ENCODE measurements at regions not wholly inside any gene's neighbourhood (a gene's known extent, or its start where the extent isn't known, plus 50 kb on each side); places are given as distances from the start of the nearest gene placed in this dataset.

- Histone ChIP-seq H3K23ac (ENCODE audit: low read length) (no peak overlapping the region), H2BK120ac (ENCODE audit: insufficient read depth, low read length, poor library complexity) (no peak overlapping the region), H2BK5ac (ENCODE audit: low read depth, low read length, poor library complexity) (no peak overlapping the region), H3K4me3 (ENCODE audit: low read depth, low read length) (no peak overlapping the region), H3K18ac (ENCODE audit: low read length) (no peak overlapping the region), H2BK12ac (ENCODE audit: low read length) (no peak overlapping the region), H2AFZ (ENCODE audit: insufficient read depth, low read length, poor library complexity) (no peak overlapping the region), H3K79me2 (ENCODE audit: control insufficient read depth, insufficient read depth, low read length, poor library complexity) (no peaks in the 10 kb centered on the region), H3K4me2 (ENCODE audit: low read length) (no peak overlapping the region), H3K4me1 (ENCODE audit: control insufficient read depth in 1 of 2, insufficient read depth in 2 of 2, low read length in 2 of 2) (no peaks in the 10 kb centered on the region), H3K27me3 (ENCODE audit: insufficient read depth, low read length) (no peaks in the 10 kb centered on the region), H3K79me1 (ENCODE audit: low read length) (no peaks in the 10 kb centered on the region), H4K12ac (ENCODE audit: low read depth, low read length) (no peak overlapping the region), H3K4ac (ENCODE audit: low read depth, low read length) (no peak overlapping the region), H3K9ac (ENCODE audit: low read length) (no peak overlapping the region), H3K9me3 (ENCODE audit: insufficient read depth, low read depth, low read length) (no peaks in the 10 kb centered on the region), H2AK5ac (ENCODE audit: low read length) (no peak overlapping the region), H4K91ac (ENCODE audit: low read depth, low read length) (no peak overlapping the region), H4K8ac (ENCODE audit: low read depth, low read length) (no peak overlapping the region), H3K27ac (ENCODE audit: low read depth, low read length) (no peak overlapping the region), H3K14ac (ENCODE audit: low read length) (no peak overlapping the region), H3K36me3 (ENCODE audit: control insufficient read depth in 1 of 2, insufficient read depth in 2 of 2, low read length in 2 of 2) (no peaks in the 10 kb centered on the region)
- peak in 1 of 2 donors; percentile 12 for DNase-seq
- WGBS (ENCODE audit: extremely low coverage, insufficient coverage, insufficient read length), result no CpG with 5 or more reads among the region's 2 CpGs
These were observed 288.7 kb downstream of the CD109 start for GRCh38 chr6:73984571-73985210.

GRCh38 chr6:73983367-73983766, 287.4 kb downstream of the CD109 start:
- WGBS (ENCODE audit: extremely low coverage, insufficient coverage, insufficient read length), result no CpG with 5 or more reads among the region's 2 CpGs
- Histone ChIP-seq H3K9me3 (ENCODE audit: insufficient read depth, low read depth, low read length) (no peaks in the 10 kb centered on the region), H4K12ac (ENCODE audit: low read depth, low read length) (no peak overlapping the region), H2AK5ac (ENCODE audit: low read length) (no peak overlapping the region), H2BK5ac (ENCODE audit: low read depth, low read length, poor library complexity) (no peak overlapping the region), H3K27me3 (ENCODE audit: insufficient read depth, low read length) (no peaks in the 10 kb centered on the region), H4K8ac (ENCODE audit: low read depth, low read length) (no peak overlapping the region), H3K14ac (ENCODE audit: low read length) (no peak overlapping the region), H3K4me1 (ENCODE audit: control insufficient read depth in 1 of 2, insufficient read depth in 2 of 2, low read length in 2 of 2) (no peaks in the 10 kb centered on the region), H3K18ac (ENCODE audit: low read length) (no peak overlapping the region), H4K91ac (ENCODE audit: low read depth, low read length) (no peak overlapping the region), H3K79me1 (ENCODE audit: low read length) (no peaks in the 10 kb centered on the region), H3K4ac (ENCODE audit: low read depth, low read length) (no peak overlapping the region), H3K79me2 (ENCODE audit: control insufficient read depth, insufficient read depth, low read length, poor library complexity) (no peaks in the 10 kb centered on the region), H2BK12ac (ENCODE audit: low read length) (no peak overlapping the region), H3K4me2 (ENCODE audit: low read length) (no peak overlapping the region), H2AFZ (ENCODE audit: insufficient read depth, low read length, poor library complexity) (no peak overlapping the region), H2BK120ac (ENCODE audit: insufficient read depth, low read length, poor library complexity) (no peak overlapping the region), H3K4me3 (ENCODE audit: low read depth, low read length) (no peak overlapping the region), H3K23ac (ENCODE audit: low read length) (no peak overlapping the region), H3K27ac (ENCODE audit: low read depth, low read length) (no peak overlapping the region), H3K9ac (ENCODE audit: low read length) (no peak overlapping the region), H3K36me3 (ENCODE audit: control insufficient read depth in 1 of 2, insufficient read depth in 2 of 2, low read length in 2 of 2) (no peaks in the 10 kb centered on the region)
- peak; percentile 15 to 49 for DNase-seq

- Histone ChIP-seq H2AK5ac (ENCODE audit: low read length) (no peak overlapping the region), H2BK5ac (ENCODE audit: low read depth, low read length, poor library complexity) (no peak overlapping the region), H3K23ac (ENCODE audit: low read length) (no peak overlapping the region), H3K36me3 (ENCODE audit: control insufficient read depth in 1 of 2, insufficient read depth in 2 of 2, low read length in 2 of 2) (no peaks in the 10 kb centered on the region), H4K12ac (ENCODE audit: low read depth, low read length) (no peak overlapping the region), H2BK12ac (ENCODE audit: low read length) (no peak overlapping the region), H3K4me3 (ENCODE audit: low read depth, low read length) (no peak overlapping the region), H3K27me3 (ENCODE audit: insufficient read depth, low read length) (no peaks in the 10 kb centered on the region), H3K79me1 (ENCODE audit: low read length) (no peaks in the 10 kb centered on the region), H3K9me3 (ENCODE audit: insufficient read depth, low read depth, low read length) (no peaks in the 10 kb centered on the region), H2AFZ (ENCODE audit: insufficient read depth, low read length, poor library complexity) (no peak overlapping the region), H3K4ac (ENCODE audit: low read depth, low read length) (no peak overlapping the region), H3K27ac (ENCODE audit: low read depth, low read length) (no peak overlapping the region), H2BK120ac (ENCODE audit: insufficient read depth, low read length, poor library complexity) (no peak overlapping the region), H3K79me2 (ENCODE audit: control insufficient read depth, insufficient read depth, low read length, poor library complexity) (no peaks in the 10 kb centered on the region), H3K14ac (ENCODE audit: low read length) (no peak overlapping the region), H3K9ac (ENCODE audit: low read length) (no peak overlapping the region), H4K91ac (ENCODE audit: low read depth, low read length) (no peak overlapping the region), H3K4me1 (ENCODE audit: control insufficient read depth in 1 of 2, insufficient read depth in 2 of 2, low read length in 2 of 2) (no peaks in the 10 kb centered on the region), H4K8ac (ENCODE audit: low read depth, low read length) (no peak overlapping the region), H3K18ac (ENCODE audit: low read length) (no peak overlapping the region), H3K4me2 (ENCODE audit: low read length) (no peak overlapping the region)
- no peak for DNase-seq
These were observed 284.1 kb downstream of the CD109 start for GRCh38 chr6:73980096-73980495.

GRCh38 chr6:73978330-73978729, 282.3 kb downstream of the CD109 start:
- H3K4ac ChIP-seq (ENCODE audit: low read depth, low read length), result no peak overlapping the region
- no peak overlapping the region for H4K12ac ChIP-seq (ENCODE audit: low read depth, low read length)
- no peak overlapping the region for H2AFZ ChIP-seq (ENCODE audit: insufficient read depth, low read length, poor library complexity)
- H3K36me3 ChIP-seq (ENCODE audit: control insufficient read depth in 1 of 2, insufficient read depth in 2 of 2, low read length in 2 of 2), result no peaks in the 10 kb centered on the region
- no peak overlapping the region for H2AK5ac ChIP-seq (ENCODE audit: low read length)
- no peak overlapping the region for H2BK120ac ChIP-seq (ENCODE audit: insufficient read depth, low read length, poor library complexity)
- H3K23ac ChIP-seq (ENCODE audit: low read length), result no peak overlapping the region
- no peak overlapping the region for H3K4me2 ChIP-seq (ENCODE audit: low read length)
- no peak for DNase-seq
- H3K79me1 ChIP-seq (ENCODE audit: low read length), result no peaks in the 10 kb centered on the region
- no peaks in the 10 kb centered on the region for H3K27me3 ChIP-seq (ENCODE audit: insufficient read depth, low read length)
- WGBS (ENCODE audit: extremely low coverage, insufficient coverage, insufficient read length), result no CpG with 5 or more reads among the region's 2 CpGs
- no peak overlapping the region for H3K4me3 ChIP-seq (ENCODE audit: low read depth, low read length)
- H4K8ac ChIP-seq (ENCODE audit: low read depth, low read length), result no peak overlapping the region
- no peak overlapping the region for H3K14ac ChIP-seq (ENCODE audit: low read length)
- H3K9ac ChIP-seq (ENCODE audit: low read length), result no peak overlapping the region
- no peak overlapping the region for H3K18ac ChIP-seq (ENCODE audit: low read length)
- H3K4me1 ChIP-seq (ENCODE audit: control insufficient read depth in 1 of 2, insufficient read depth in 2 of 2, low read length in 2 of 2), result no peaks in the 10 kb centered on the region
- no peak overlapping the region for H2BK12ac ChIP-seq (ENCODE audit: low read length)
- H3K79me2 ChIP-seq (ENCODE audit: control insufficient read depth, insufficient read depth, low read length, poor library complexity), result no peaks in the 10 kb centered on the region
- no peak overlapping the region for H2BK5ac ChIP-seq (ENCODE audit: low read depth, low read length, poor library complexity)
- no peak overlapping the region for H4K91ac ChIP-seq (ENCODE audit: low read depth, low read length)
- H3K27ac ChIP-seq (ENCODE audit: low read depth, low read length), result no peak overlapping the region
- no peaks in the 10 kb centered on the region for H3K9me3 ChIP-seq (ENCODE audit: insufficient read depth, low read depth, low read length)
